ENCODE measurements at regions not wholly inside any gene's neighbourhood (a gene's known extent, or its start where the extent isn't known, plus 50 kb on each side); places are given as distances from the start of the nearest gene placed in this dataset.

DNA sequence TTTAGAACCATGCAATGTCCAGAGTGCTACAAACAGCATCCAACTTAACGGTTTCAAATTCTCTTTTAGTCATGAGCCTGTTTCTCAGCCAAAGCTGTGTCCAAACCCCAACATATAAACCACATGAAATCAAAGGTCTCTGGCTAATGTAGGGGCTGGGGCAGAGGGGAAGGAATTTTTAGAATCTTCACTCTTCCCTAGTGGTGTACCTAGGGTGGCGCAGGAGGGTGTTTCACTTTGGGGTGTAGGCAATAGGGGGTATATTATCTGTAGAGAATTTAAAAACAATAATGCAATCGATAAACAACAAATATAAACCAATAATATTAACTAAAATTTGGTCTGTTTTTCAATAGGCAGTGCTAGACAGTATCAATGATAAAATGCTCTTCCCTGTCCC, 132.1 kb upstream of the BRINP1 start:
- Histone ChIP-seq H3K27me3 (replicated peaks; ENCODE audit: control insufficient read depth, insufficient read depth, low read length) (no peaks in the 10 kb centered on the region), H3K9ac (ENCODE audit: low read length) (no peak overlapping the region), H3K4me1 (ENCODE audit: control insufficient read depth, insufficient read depth, low read length) (peaks cover 6% of the 10 kb centered on the region), H3K36me3 (ENCODE audit: control insufficient read depth, insufficient read depth, low read length, severe bottlenecking) (no peaks in the 10 kb centered on the region), H3K9me3 (ENCODE audit: control insufficient read depth, low read length) (peaks cover 2% of the 10 kb centered on the region), H3K4me3 (ENCODE audit: low read length) (no peak overlapping the region)
- DNase-seq (ENCODE audit: low read depth), result no peak

DNA sequence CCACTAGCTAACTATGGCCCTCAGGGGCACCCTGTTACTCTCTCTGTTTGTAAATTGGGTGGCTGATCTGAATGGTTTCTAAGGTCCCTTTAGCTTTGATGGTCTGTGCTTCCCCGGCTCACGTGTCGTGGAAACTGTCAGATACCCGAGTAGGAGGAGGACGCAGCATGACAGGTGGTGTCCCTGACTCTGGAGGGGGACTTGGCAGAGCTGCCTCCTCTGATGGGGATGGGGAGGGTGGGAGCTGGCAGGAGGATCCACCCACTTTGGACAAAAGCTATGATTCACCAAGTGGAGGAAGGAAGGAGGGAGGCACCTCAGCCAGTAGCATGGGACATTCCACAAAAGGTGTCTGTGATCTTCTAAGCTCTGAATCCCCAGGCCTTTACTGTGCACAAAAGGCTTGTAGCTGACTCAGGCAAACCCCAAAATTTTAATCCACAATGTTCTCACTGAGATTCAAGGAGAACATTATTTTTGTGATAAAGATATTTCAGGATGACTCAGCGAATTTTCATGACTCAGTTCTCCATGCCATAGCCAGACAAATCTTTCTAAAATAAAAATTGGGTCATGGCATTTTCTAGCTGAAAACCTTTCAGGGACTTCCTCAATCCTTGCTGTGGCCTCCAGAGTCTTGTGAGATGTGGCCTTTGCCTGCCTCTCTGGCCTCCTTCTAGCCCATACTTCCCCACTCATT, 131.0 kb upstream of the BRINP1 start:
- Histone ChIP-seq H3K4me1 (ENCODE audit: control insufficient read depth, insufficient read depth, low read length) (peaks cover 6% of the 10 kb centered on the region), H3K9me3 (ENCODE audit: control insufficient read depth, low read length) (peaks cover 2% of the 10 kb centered on the region), H3K27me3 (replicated peaks; ENCODE audit: control insufficient read depth, insufficient read depth, low read length) (no peaks in the 10 kb centered on the region), H3K4me3 (ENCODE audit: low read length) (no peak overlapping the region), H3K9ac (ENCODE audit: low read length) (no peak overlapping the region), H3K36me3 (ENCODE audit: control insufficient read depth, insufficient read depth, low read length, severe bottlenecking) (no peaks in the 10 kb centered on the region)
- DNase-seq (ENCODE audit: low read depth), result no peak

DNA sequence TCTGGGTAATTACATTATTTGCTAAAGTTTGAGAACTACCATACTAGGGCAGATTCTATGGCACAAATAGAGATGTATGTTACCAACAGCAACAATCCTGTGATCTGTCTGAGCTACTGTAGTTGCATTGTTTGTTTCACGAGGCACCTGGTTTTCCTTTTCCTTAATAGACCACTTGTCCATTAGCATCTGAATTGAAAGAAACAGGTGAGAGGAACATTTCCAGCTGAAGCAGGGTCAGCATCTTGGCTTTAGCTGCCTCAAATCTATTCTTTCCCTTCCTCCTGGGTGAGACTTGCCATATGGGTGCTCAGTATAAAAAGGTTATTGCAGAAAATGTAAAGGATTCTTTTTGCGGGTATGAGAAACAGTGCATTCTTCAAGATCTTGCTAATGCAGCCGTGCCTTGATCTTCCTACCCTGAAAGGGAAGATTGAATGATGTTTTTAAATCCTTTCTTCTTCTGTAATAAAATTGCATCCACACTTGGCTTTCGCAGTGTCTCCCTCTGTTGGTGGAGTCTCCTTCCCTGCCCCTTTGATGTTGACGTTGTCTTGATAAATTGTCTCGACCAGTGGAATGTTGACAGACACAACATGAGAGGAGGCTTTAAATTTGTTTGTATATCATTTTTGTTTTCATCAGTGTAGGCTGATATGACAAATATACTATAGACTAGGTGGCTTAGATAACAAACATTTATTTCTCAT, 118.0 kb upstream of the BRINP1 start:
- Histone ChIP-seq H3K4me3 (ENCODE audit: low read length) (no peak overlapping the region), H3K36me3 (ENCODE audit: control insufficient read depth, insufficient read depth, low read length, severe bottlenecking) (no peaks in the 10 kb centered on the region), H3K27me3 (replicated peaks; ENCODE audit: control insufficient read depth, insufficient read depth, low read length) (no peaks in the 10 kb centered on the region), H3K4me1 (ENCODE audit: control insufficient read depth, insufficient read depth, low read length) (no peaks in the 10 kb centered on the region), H3K9ac (ENCODE audit: low read length) (no peak overlapping the region), H3K9me3 (ENCODE audit: control insufficient read depth, low read length) (no peaks in the 10 kb centered on the region)
- DNase-seq (ENCODE audit: low read depth), result no peak

DNA sequence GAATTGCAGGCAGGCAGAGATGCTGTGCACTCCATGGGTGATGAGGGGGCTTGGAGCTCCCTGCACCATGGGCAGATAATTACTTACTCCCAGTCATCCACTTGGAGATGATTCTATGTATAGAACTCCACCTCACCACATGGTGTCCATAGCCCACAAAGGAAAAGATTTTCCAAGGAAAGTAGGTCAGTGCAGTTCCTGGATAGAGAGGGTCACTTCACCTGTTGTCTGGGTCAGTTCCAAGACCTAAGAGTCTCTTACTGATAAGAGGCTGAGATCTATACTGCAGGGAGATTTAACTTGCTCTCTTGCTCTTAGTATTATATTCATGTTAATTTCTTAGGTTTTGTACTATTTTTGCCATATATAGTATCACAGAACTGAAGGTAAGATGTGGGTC, 113.9 kb upstream of the BRINP1 start:
- Histone ChIP-seq H3K36me3 (ENCODE audit: control insufficient read depth, insufficient read depth, low read length, severe bottlenecking) (no peaks in the 10 kb centered on the region), H3K9me3 (ENCODE audit: control insufficient read depth, low read length) (no peaks in the 10 kb centered on the region), H3K4me3 (ENCODE audit: low read length) (no peak overlapping the region), H3K9ac (ENCODE audit: low read length) (no peak overlapping the region), H3K4me1 (ENCODE audit: control insufficient read depth, insufficient read depth, low read length) (no peaks in the 10 kb centered on the region), H3K27me3 (replicated peaks; ENCODE audit: control insufficient read depth, insufficient read depth, low read length) (no peaks in the 10 kb centered on the region)
- no peak for DNase-seq (ENCODE audit: low read depth)

DNA sequence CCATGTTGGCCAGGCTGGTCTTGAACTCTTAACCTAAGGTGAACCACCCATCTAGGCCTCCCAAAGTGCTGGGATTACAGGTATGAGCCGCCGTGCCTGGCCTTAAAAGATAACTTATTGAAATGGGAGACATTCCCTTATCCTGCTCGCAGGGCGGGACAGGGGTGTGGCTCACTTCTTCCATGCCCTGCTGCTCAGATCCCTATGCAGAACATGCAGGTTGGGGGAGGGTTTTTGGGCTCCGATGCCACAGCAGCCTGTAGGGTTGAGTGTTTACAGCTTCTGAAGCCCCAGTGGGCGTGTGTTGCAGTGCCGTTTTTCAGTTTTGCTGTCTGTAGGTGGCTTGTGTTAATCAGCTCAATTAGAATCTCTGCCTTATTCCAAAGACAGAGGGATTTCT, 108.0 kb upstream of the BRINP1 start:
- H3K4me3 ChIP-seq (ENCODE audit: low read length), result no peak overlapping the region
- H3K27me3 ChIP-seq (replicated peaks; ENCODE audit: control insufficient read depth, insufficient read depth, low read length), result no peaks in the 10 kb centered on the region
- no peak for DNase-seq (ENCODE audit: low read depth)
- no peaks in the 10 kb centered on the region for H3K36me3 ChIP-seq (ENCODE audit: control insufficient read depth, insufficient read depth, low read length, severe bottlenecking)
- H3K9ac ChIP-seq (ENCODE audit: low read length), result no peak overlapping the region
- peaks cover 3% of the 10 kb centered on the region for H3K9me3 ChIP-seq (ENCODE audit: control insufficient read depth, low read length)
- H3K4me1 ChIP-seq (ENCODE audit: control insufficient read depth, insufficient read depth, low read length), result no peaks in the 10 kb centered on the region

DNA sequence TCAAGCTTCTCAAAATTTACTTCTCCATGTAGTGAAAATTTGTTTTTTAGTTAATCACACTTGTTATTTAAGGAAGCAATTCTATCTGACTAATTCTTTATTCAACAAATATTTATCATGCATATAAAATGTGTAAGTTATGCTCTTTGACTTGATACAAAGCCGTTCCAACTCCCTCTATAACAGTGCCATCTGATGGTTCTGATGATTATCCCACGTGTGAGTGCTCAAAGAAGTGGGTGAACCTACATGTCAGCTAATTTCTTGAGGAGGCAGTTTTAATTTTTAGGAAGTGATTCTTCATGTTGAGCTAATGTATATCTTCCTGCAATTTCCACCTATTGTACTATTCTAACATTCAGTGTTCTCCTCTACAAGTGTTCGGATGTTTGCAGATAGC, 88.8 kb upstream of the BRINP1 start:
- H3K4me3 ChIP-seq (ENCODE audit: low read length), result no peak overlapping the region
- H3K9me3 ChIP-seq (ENCODE audit: control insufficient read depth, low read length), result no peaks in the 10 kb centered on the region
- H3K4me1 ChIP-seq (ENCODE audit: control insufficient read depth, insufficient read depth, low read length), result peaks cover 22% of the 10 kb centered on the region
- no peak for DNase-seq (ENCODE audit: low read depth)
- H3K36me3 ChIP-seq (ENCODE audit: control insufficient read depth, insufficient read depth, low read length, severe bottlenecking), result no peaks in the 10 kb centered on the region
- no peak overlapping the region for H3K9ac ChIP-seq (ENCODE audit: low read length)
- no peaks in the 10 kb centered on the region for H3K27me3 ChIP-seq (replicated peaks; ENCODE audit: control insufficient read depth, insufficient read depth, low read length)

DNA sequence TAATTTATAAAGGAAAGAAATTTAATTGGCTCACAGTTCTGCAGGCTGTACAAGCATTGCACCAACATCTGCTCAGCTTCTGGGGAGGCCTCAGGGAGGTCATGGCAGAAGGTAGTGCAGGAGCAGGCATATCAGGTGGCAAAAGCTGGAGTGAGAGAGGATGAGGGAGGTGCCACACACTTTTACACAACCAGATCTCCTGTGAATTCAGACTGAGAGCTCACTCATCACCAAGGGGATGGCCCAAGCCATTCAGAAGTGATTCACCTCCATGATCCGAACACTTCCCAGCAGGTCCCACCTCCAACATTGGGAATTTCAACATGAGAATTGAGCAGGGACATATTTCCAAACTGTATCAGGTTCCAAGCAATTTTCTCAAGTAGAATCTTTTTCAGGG, 84.7 kb upstream of the BRINP1 start:
- H3K9ac ChIP-seq (ENCODE audit: low read length), result peak overlapping the region; percentile 24
- H3K36me3 ChIP-seq (ENCODE audit: control insufficient read depth, insufficient read depth, low read length, severe bottlenecking), result no peaks in the 10 kb centered on the region
- DNase-seq (ENCODE audit: low read depth), result no peak
- H3K9me3 ChIP-seq (ENCODE audit: control insufficient read depth, low read length), result no peaks in the 10 kb centered on the region
- H3K4me3 ChIP-seq (ENCODE audit: low read length), result peak overlapping the region; percentile 39
- peaks cover 23% of the 10 kb centered on the region for H3K4me1 ChIP-seq (ENCODE audit: control insufficient read depth, insufficient read depth, low read length)
- H3K27me3 ChIP-seq (replicated peaks; ENCODE audit: control insufficient read depth, insufficient read depth, low read length), result no peaks in the 10 kb centered on the region

DNA sequence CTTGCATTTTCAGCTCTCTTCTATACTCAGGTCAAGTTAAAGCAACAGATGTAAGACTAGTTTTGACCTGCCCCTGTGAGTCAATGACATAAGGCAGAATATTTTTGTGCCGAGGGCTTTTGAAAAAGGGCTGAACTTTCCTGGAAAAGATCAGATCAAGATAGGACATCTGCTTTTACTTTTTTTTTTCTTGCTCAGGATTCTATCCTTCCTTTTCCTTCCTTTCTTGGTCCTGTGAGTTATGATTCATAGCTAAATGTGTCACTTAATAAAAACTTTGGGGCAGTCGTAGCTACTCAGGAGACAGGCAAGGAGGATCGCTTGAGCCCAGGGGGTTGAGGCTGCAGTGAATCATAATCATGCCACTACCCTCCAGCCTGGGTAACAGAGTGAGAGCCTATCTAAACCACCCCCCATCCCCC, 84.3 kb upstream of the BRINP1 start:
- Histone ChIP-seq H3K4me1 (ENCODE audit: control insufficient read depth, insufficient read depth, low read length) (peaks cover 23% of the 10 kb centered on the region), H3K36me3 (ENCODE audit: control insufficient read depth, insufficient read depth, low read length, severe bottlenecking) (no peaks in the 10 kb centered on the region), H3K4me3 (ENCODE audit: low read length) (peak overlapping the region; percentile 39), H3K9me3 (ENCODE audit: control insufficient read depth, low read length) (no peaks in the 10 kb centered on the region), H3K9ac (ENCODE audit: low read length) (peak overlapping the region; percentile 24), H3K27me3 (replicated peaks; ENCODE audit: control insufficient read depth, insufficient read depth, low read length) (no peaks in the 10 kb centered on the region)
- no peak for DNase-seq (ENCODE audit: low read depth)

DNA sequence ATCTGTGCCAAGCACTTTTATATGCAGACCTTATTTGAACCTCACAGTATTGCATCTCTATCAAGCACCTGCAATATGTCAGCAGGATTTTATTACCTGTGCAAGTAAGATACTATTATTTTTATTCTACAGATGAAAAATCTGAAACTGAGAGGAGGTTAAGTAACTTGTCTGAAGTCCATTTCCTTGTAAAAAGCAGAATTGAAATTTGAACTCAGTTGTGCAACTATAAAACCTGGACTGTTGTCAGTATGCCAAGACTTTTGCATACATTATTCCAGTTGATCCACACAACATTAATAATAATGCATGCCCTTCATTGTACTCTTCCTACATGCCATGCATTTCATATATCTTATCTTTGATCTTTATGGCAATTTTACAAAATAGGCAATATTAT, 82.2 kb upstream of the BRINP1 start:
- Histone ChIP-seq H3K9ac (ENCODE audit: low read length) (no peak overlapping the region), H3K4me1 (ENCODE audit: control insufficient read depth, insufficient read depth, low read length) (peaks cover 19% of the 10 kb centered on the region)

DNA sequence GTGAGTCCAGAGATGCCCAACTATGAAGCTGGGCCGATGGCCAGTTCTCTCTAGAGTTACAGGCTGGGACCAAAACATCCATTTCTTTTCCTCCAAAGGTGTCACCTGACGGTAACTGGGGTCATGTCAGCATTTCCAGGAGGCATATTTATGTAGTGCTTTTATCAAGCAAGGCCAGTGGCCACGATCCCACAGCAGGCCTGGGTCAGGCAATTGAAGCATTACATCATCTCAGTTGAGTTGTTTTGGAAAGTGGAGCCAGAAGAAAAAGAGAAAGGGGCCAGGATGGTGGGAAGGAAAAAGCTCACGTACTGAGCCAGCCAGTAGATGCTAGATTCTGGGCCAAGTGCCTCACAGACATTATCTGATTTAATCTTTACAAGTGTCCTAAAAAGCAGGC, 73.9 kb upstream of the BRINP1 start:
- no peaks in the 10 kb centered on the region for H3K36me3 ChIP-seq (ENCODE audit: control insufficient read depth, insufficient read depth, low read length, severe bottlenecking)
- no peaks in the 10 kb centered on the region for H3K4me1 ChIP-seq (ENCODE audit: control insufficient read depth, insufficient read depth, low read length)
- no peaks in the 10 kb centered on the region for H3K9me3 ChIP-seq (ENCODE audit: control insufficient read depth, low read length)
- no peak overlapping the region for H3K4me3 ChIP-seq (ENCODE audit: low read length)
- no peak overlapping the region for H3K9ac ChIP-seq (ENCODE audit: low read length)
- DNase-seq (ENCODE audit: low read depth), result no peak
- no peaks in the 10 kb centered on the region for H3K27me3 ChIP-seq (replicated peaks; ENCODE audit: control insufficient read depth, insufficient read depth, low read length)

More for the DNA sequence above, 82.2 kb upstream of the BRINP1 start:
- DNase-seq (ENCODE audit: low read depth), result no peak
- no peaks in the 10 kb centered on the region for H3K9me3 ChIP-seq (ENCODE audit: control insufficient read depth, low read length)
- H3K27me3 ChIP-seq (replicated peaks; ENCODE audit: control insufficient read depth, insufficient read depth, low read length), result no peaks in the 10 kb centered on the region
- H3K4me3 ChIP-seq (ENCODE audit: low read length), result no peak overlapping the region
- H3K36me3 ChIP-seq (ENCODE audit: control insufficient read depth, insufficient read depth, low read length, severe bottlenecking), result no peaks in the 10 kb centered on the region

DNA sequence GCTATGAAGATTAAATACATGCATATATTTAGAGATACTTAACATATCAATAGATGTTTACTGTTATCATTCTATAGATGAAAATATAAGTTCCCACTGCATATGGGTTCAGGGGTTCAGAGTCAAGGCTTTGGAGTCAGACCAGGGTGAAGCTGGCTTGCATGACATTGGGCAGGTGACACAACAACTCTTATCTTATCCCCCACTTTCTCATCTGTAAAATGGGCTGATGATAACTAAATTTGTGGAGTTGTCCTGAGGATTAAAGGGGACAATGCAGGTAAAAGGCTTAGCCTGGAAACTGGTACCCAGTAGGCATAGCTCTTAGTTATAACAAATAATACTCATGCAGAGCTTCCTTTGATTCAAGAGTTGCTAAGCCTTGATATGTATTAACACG, 72.6 kb upstream of the BRINP1 start:
- no peaks in the 10 kb centered on the region for H3K9me3 ChIP-seq (ENCODE audit: control insufficient read depth, low read length)

More for the DNA sequence above, 72.6 kb upstream of the BRINP1 start:
- H3K4me1 ChIP-seq (ENCODE audit: control insufficient read depth, insufficient read depth, low read length), result no peaks in the 10 kb centered on the region
- DNase-seq (ENCODE audit: low read depth), result no peak
- H3K9ac ChIP-seq (ENCODE audit: low read length), result no peak overlapping the region
- H3K4me3 ChIP-seq (ENCODE audit: low read length), result no peak overlapping the region
- no peaks in the 10 kb centered on the region for H3K27me3 ChIP-seq (replicated peaks; ENCODE audit: control insufficient read depth, insufficient read depth, low read length)
- no peaks in the 10 kb centered on the region for H3K36me3 ChIP-seq (ENCODE audit: control insufficient read depth, insufficient read depth, low read length, severe bottlenecking)
